Iris pigment epithelial cell (primary cell): ENCODE measurements at regions not wholly inside any gene's neighbourhood (a gene's known extent, or its start where the extent isn't known, plus 50 kb on each side); places are given as distances from the start of the nearest gene placed in this dataset.

Source experiments
- DNase-seq: peaks from one replicate; pipeline ENCODE4 v3.0.0-alpha.2; 2011; ENCODE audit warnings: low read depth

- DNase-seq: no peak
These were observed 323.9 kb downstream of the GALR1 start for GRCh38 chr18:77573571-77573970.

GRCh38 chr18:77590943-77591515 is 341.4 kb downstream of the GALR1 start:
- no peak for DNase-seq

GRCh38 chr18:77597726-77598125 is 348.1 kb downstream of the GALR1 start:
- DNase-seq: no peak

- DNase-seq: no peak
These were observed 351.0 kb downstream of the GALR1 start for GRCh38 chr18:77600674-77601073.

- DNase-seq: no peak
These were observed 351.9 kb downstream of the GALR1 start for GRCh38 chr18:77601567-77601966.

GRCh38 chr18:77607087-77607486 is 357.4 kb downstream of the GALR1 start:
- no peak for DNase-seq

GRCh38 chr18:77608807-77609206 is 359.2 kb downstream of the GALR1 start:
- DNase-seq: no peak

- DNase-seq: no peak
These were observed 368.0 kb downstream of the GALR1 start for GRCh38 chr18:77617694-77618093.

- no peak for DNase-seq
These were observed 369.9 kb downstream of the GALR1 start for GRCh38 chr18:77619525-77619924.

GRCh38 chr18:77622009-77622692 is 372.5 kb downstream of the GALR1 start:
- no peak for DNase-seq

- DNase-seq: no peak
These were observed 383.1 kb downstream of the GALR1 start for GRCh38 chr18:77632758-77633157.

- no peak for DNase-seq
These were observed 384.8 kb downstream of the GALR1 start for GRCh38 chr18:77634494-77634893.

- DNase-seq: no peak
These were observed 385.8 kb downstream of the GALR1 start for GRCh38 chr18:77635451-77635850.

GRCh38 chr18:77635858-77636257 is 386.2 kb downstream of the GALR1 start:
- DNase-seq: no peak

- no peak for DNase-seq
These were observed 395.7 kb downstream of the GALR1 start for GRCh38 chr18:77645170-77645872.

- no peak for DNase-seq
These were observed 397.8 kb downstream of the GALR1 start for GRCh38 chr18:77647472-77647871.

GRCh38 chr18:77648411-77648810 is 398.8 kb downstream of the GALR1 start:
- DNase-seq: no peak

- peak; percentile 41 for DNase-seq
These were observed 401.2 kb downstream of the GALR1 start for GRCh38 chr18:77650799-77651385.

GRCh38 chr18:77651441-77651840 is 401.8 kb downstream of the GALR1 start:
- no peak for DNase-seq

GRCh38 chr18:77653792-77654191 is 404.1 kb downstream of the GALR1 start:
- DNase-seq: no peak

GRCh38 chr18:77654302-77654701 is 404.7 kb downstream of the GALR1 start:
- no peak for DNase-seq

- DNase-seq: no peak
These were observed 408.1 kb downstream of the GALR1 start for GRCh38 chr18:77657651-77658298.

- no peak for DNase-seq
These were observed 408.6 kb downstream of the GALR1 start for GRCh38 chr18:77658299-77658662.
